PC-3 (cell line): ENCODE measurements at regions not wholly inside any gene's neighbourhood (a gene's known extent, or its start where the extent isn't known, plus 50 kb on each side); places are given as distances from the start of the nearest gene placed in this dataset.

Source experiments
- EZH2 ChIP-seq: fragments of 300-600 bp; sonication (generic); IDR thresholded peaks from one replicate; pipeline ENCODE4 v1.6.1; 2017; ENCODE audit warnings: antibody characterized with exemption, mild to moderate bottlenecking, low read length; ENCODE audit not compliant: unreplicated experiment
- EZH2phosphoT487 ChIP-seq: fragments of 300-600 bp; sonication (generic); IDR thresholded peaks from 2 replicates; pipeline ENCODE4 v1.6.1; 2018; ENCODE audit warnings: mild to moderate bottlenecking, antibody characterized with exemption, low read length, borderline replicate concordance
- TF ChIP-seq, protein P1 (sequence below): fragments of 300-600 bp; sonication (generic); conservative IDR thresholded peaks from 2 replicates; pipeline ENCODE4 v1.5.1; 2017; ENCODE audit warnings: antibody characterized with exemption, low read depth, mild to moderate bottlenecking, low read length

- TF ChIP-seq, protein P1, sequence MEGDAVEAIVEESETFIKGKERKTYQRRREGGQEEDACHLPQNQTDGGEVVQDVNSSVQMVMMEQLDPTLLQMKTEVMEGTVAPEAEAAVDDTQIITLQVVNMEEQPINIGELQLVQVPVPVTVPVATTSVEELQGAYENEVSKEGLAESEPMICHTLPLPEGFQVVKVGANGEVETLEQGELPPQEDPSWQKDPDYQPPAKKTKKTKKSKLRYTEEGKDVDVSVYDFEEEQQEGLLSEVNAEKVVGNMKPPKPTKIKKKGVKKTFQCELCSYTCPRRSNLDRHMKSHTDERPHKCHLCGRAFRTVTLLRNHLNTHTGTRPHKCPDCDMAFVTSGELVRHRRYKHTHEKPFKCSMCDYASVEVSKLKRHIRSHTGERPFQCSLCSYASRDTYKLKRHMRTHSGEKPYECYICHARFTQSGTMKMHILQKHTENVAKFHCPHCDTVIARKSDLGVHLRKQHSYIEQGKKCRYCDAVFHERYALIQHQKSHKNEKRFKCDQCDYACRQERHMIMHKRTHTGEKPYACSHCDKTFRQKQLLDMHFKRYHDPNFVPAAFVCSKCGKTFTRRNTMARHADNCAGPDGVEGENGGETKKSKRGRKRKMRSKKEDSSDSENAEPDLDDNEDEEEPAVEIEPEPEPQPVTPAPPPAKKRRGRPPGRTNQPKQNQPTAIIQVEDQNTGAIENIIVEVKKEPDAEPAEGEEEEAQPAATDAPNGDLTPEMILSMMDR, result no peak
- no peak for TF ChIP-seq EZH2
- no peak for TF ChIP-seq EZH2phosphoT487
Measured at GRCh38 chr1:64403331-64403730, 66.6 kb upstream of the CACHD1 start.
